H9 (cell line): ENCODE measurements at regions not wholly inside any gene's neighbourhood (a gene's known extent, or its start where the extent isn't known, plus 50 kb on each side); places are given as distances from the start of the nearest gene placed in this dataset.

ENCODE experiments used
- DNase-seq: peaks from one replicate; pipeline ENCODE4 v3.0.0-alpha.2; 2017
- H2AFZ ChIP-seq: one replicate; pipeline ENCODE4 v1.6.1; 2013; ENCODE audit warnings: mild to moderate bottlenecking, low read length, control low read depth, moderate library complexity
- H2AK5ac ChIP-seq: 2 replicates; pipeline ENCODE4 v1.6.1; 2013; ENCODE audit warnings: low read length, control low read depth, mixed read lengths; ENCODE audit not compliant: insufficient read length
- H2BK120ac ChIP-seq: one replicate; pipeline ENCODE4 v1.6.1; 2013; ENCODE audit warnings: low read depth, mild to moderate bottlenecking, low read length, control low read depth, inconsistent platforms; ENCODE audit not compliant: poor library complexity, severe bottlenecking
- H2BK12ac ChIP-seq: 2 replicates; pipeline ENCODE4 v1.6.1; 2013; ENCODE audit warnings: low read length, control low read depth, mixed read lengths, low read depth; ENCODE audit not compliant: insufficient read length
- H2BK15ac ChIP-seq: 2 replicates; pipeline ENCODE4 v1.6.1; 2013; ENCODE audit warnings: low read depth, low read length, control low read depth
- H2BK20ac ChIP-seq: one replicate; pipeline ENCODE4 v1.6.1; 2013; ENCODE audit warnings: low read depth, mild to moderate bottlenecking, low read length, control low read depth, inconsistent platforms; ENCODE audit not compliant: poor library complexity, severe bottlenecking
- H2BK5ac ChIP-seq: 2 replicates; pipeline ENCODE4 v1.6.1; 2013; ENCODE audit warnings: low read length, control low read depth, mixed read lengths; ENCODE audit not compliant: insufficient read length
- H3K14ac ChIP-seq: 2 replicates; pipeline ENCODE4 v1.6.1; 2013; ENCODE audit warnings: low read length, control low read depth; ENCODE audit not compliant: insufficient read depth
- H3K18ac ChIP-seq: 2 replicates; pipeline ENCODE4 v1.6.1; 2013; ENCODE audit warnings: low read depth, mild to moderate bottlenecking, mixed read lengths, low read length, control low read depth; ENCODE audit not compliant: insufficient read length
- H3K23ac ChIP-seq: 2 replicates; pipeline ENCODE4 v1.6.1; 2013; ENCODE audit warnings: low read length, control low read depth, mixed read lengths, low read depth; ENCODE audit not compliant: insufficient read length
- H3K23me2 ChIP-seq: 2 replicates; pipeline ENCODE4 v1.6.1; 2013; ENCODE audit warnings: low read depth, mild to moderate bottlenecking, mixed read lengths, low read length, control low read depth; ENCODE audit not compliant: insufficient read length, poor library complexity, severe bottlenecking
- H3K27ac ChIP-seq: 2 replicates; pipeline ENCODE4 v1.5.1; 2013; ENCODE audit warnings: low read length, control low read depth, mixed read lengths, low read depth; ENCODE audit not compliant: insufficient read length
- H3K27me3 ChIP-seq: 2 replicates; pipeline ENCODE4 v1.6.1; 2013; ENCODE audit warnings: low read length, control low read depth, inconsistent platforms; ENCODE audit not compliant: insufficient read depth
- H3K4ac ChIP-seq: 2 replicates; pipeline ENCODE4 v1.6.1; 2013; ENCODE audit warnings: low read depth, mild to moderate bottlenecking, control low read depth, inconsistent platforms, low read length, moderate library complexity
- H3K4me1 ChIP-seq: 2 replicates; pipeline ENCODE4 v1.6.1; 2013; ENCODE audit warnings: low read length, control low read depth, inconsistent platforms; ENCODE audit not compliant: insufficient read depth
- H3K4me2 ChIP-seq: 2 replicates; pipeline ENCODE4 v1.6.1; 2013; ENCODE audit warnings: low read length, control low read depth, mixed read lengths; ENCODE audit not compliant: insufficient read length, insufficient read depth
- H3K56ac ChIP-seq: 2 replicates; pipeline ENCODE4 v1.6.1; 2013; ENCODE audit warnings: low read depth, mild to moderate bottlenecking, mixed read lengths, low read length, control low read depth; ENCODE audit not compliant: insufficient read length
- H3K79me1 ChIP-seq: 2 replicates; pipeline ENCODE4 v1.6.1; 2013; ENCODE audit warnings: low read depth, mild to moderate bottlenecking, moderate library complexity, low read length, control low read depth, inconsistent platforms; ENCODE audit not compliant: insufficient read depth, poor library complexity, severe bottlenecking
- H3K79me2 ChIP-seq: 2 replicates; pipeline ENCODE4 v1.6.1; 2013; ENCODE audit warnings: low read length, control low read depth, inconsistent platforms; ENCODE audit not compliant: insufficient read depth
- H3K9ac ChIP-seq: 2 replicates; pipeline ENCODE4 v1.6.1; 2013; ENCODE audit warnings: low read length, control low read depth, mixed read lengths; ENCODE audit not compliant: insufficient read length; ENCODE audit errors: extremely low read depth
- H3K9me3 ChIP-seq: one replicate; pipeline ENCODE4 v1.6.1; 2013; ENCODE audit warnings: low read depth, low read length, inconsistent platforms; ENCODE audit not compliant: control insufficient read depth
- H3T11ph ChIP-seq: one replicate; pipeline ENCODE4 v1.6.1; 2013; ENCODE audit warnings: mild to moderate bottlenecking, low read length, control low read depth, inconsistent platforms
- H4K20me1 ChIP-seq: one replicate; pipeline ENCODE4 v1.6.1; 2013; ENCODE audit not compliant: control insufficient read depth, insufficient read length, insufficient read depth
- H4K5ac ChIP-seq: 2 replicates; pipeline ENCODE4 v1.6.1; 2013; ENCODE audit warnings: low read depth, mild to moderate bottlenecking, mixed read lengths, low read length, control low read depth; ENCODE audit not compliant: insufficient read length
- H4K8ac ChIP-seq: replicated peaks from 2 replicates; pipeline ENCODE4 v1.6.1; 2013; ENCODE audit warnings: low read length, control low read depth, mixed read lengths, low read depth; ENCODE audit not compliant: insufficient read length
- H4K91ac ChIP-seq: 2 replicates; pipeline ENCODE4 v1.6.1; 2013; ENCODE audit warnings: low read depth, mild to moderate bottlenecking, moderate library complexity, mixed read lengths, low read length, control low read depth; ENCODE audit not compliant: insufficient read length
- H3K27ac Mint-ChIP-seq, 3 experiments: 2 replicates in 2 of 3; 3 replicates in 1 of 3; pipeline ENCODE4 v1.8.0; 2020 to 2021; ENCODE audit warnings: mixed read lengths in 3 of 3, mild to moderate bottlenecking in 1 of 3, moderate library complexity in 1 of 3
- H3K27me3 Mint-ChIP-seq: 2 replicates; pipeline ENCODE4 v1.8.0; 2021; ENCODE audit warnings: low read depth, mild to moderate bottlenecking, moderate library complexity, mixed read lengths
- H3K36me3 Mint-ChIP-seq, 3 experiments: 2 replicates in 2 of 3; 3 replicates in 1 of 3; pipeline ENCODE4 v1.8.0; 2020 to 2021; ENCODE audit warnings: low read depth in 3 of 3, mixed read lengths in 3 of 3; ENCODE audit not compliant: insufficient read depth in 1 of 3
- H3K4me1 Mint-ChIP-seq, 2 experiments: 2 replicates each; pipeline ENCODE4 v1.8.0; 2020; ENCODE audit warnings: mixed read lengths in 2 of 2
- H3K4me3 Mint-ChIP-seq, 2 experiments: 2 replicates in 1 of 2; 3 replicates in 1 of 2; pipeline ENCODE4 v1.8.0; 2020 to 2021; ENCODE audit warnings: mild to moderate bottlenecking in 2 of 2, mixed read lengths in 2 of 2, moderate library complexity in 1 of 2
- H3K9me3 Mint-ChIP-seq, 2 experiments: 2 replicates in 1 of 2; 3 replicates in 1 of 2; pipeline ENCODE4 v1.8.0; 2020; ENCODE audit warnings: mild to moderate bottlenecking in 2 of 2, mixed read lengths in 2 of 2, moderate library complexity in 1 of 2
- CTCF ChIP-seq: fragments of 200-600 bp; sonication (generic); conservative IDR thresholded peaks from 3 replicates; pipeline ENCODE4 v1.8.0; 2021; ENCODE audit warnings: antibody characterized with exemption, mild to moderate bottlenecking
- WGBS: extraction: QIAGEN DNeasy Blood & Tissue Kit; methylation state at CpG from one replicate; pipeline ENCODE4 v1.1.7; 2013; ENCODE audit warnings: missing lambda C conversion rate, low lambda C conversion rate, mixed read lengths; ENCODE audit not compliant: insufficient read length; ENCODE audit errors: extremely low coverage; 5-methylcytosine and 5-hydroxymethylcytosine counted together

GRCh38 chr2:183773775-183774174 lies 649.5 kb downstream of the NUP35 start:
- no peak overlapping the region for H3K4ac ChIP-seq
- no peaks in the 10 kb centered on the region for H3K79me2 ChIP-seq
- no peak overlapping the region for H3K9ac ChIP-seq
- H3K27me3 ChIP-seq = no peaks in the 10 kb centered on the region
- no peak overlapping the region for H3K14ac ChIP-seq
- H3K18ac ChIP-seq = no peak overlapping the region
- H2AFZ ChIP-seq = no peak overlapping the region
- no peaks in the 10 kb centered on the region for H3K23me2 ChIP-seq
- no peak for DNase-seq
- peaks cover 0 to 5% of the 10 kb centered on the region in 2 experiments; a peak in 3 of 5 replicates for H3K9me3 Mint-ChIP-seq
- H2AK5ac ChIP-seq = no peak overlapping the region
- H3K4me2 ChIP-seq = no peak overlapping the region
- H3K27me3 Mint-ChIP-seq = no peaks in the 10 kb centered on the region
- no peak overlapping the region for H3K56ac ChIP-seq
- H3K23ac ChIP-seq = no peak overlapping the region
- H3K27ac Mint-ChIP-seq = no peak overlapping the region
- no peak overlapping the region for H2BK20ac ChIP-seq
- H3K4me1 ChIP-seq = no peaks in the 10 kb centered on the region
- H2BK120ac ChIP-seq = no peak overlapping the region
- H4K91ac ChIP-seq = no peak overlapping the region
- no peak overlapping the region for H4K8ac ChIP-seq
- no peak overlapping the region for H4K5ac ChIP-seq
- no peak overlapping the region for H2BK5ac ChIP-seq
- H3K36me3 Mint-ChIP-seq = peaks cover 0 to 4% (median 0%) of the 10 kb centered on the region in 3 experiments; a peak in 1 of 7 replicates
- no peak overlapping the region for H2BK12ac ChIP-seq
- no peaks in the 10 kb centered on the region for H3K9me3 ChIP-seq
- no peaks in the 10 kb centered on the region for H4K20me1 ChIP-seq
- no peaks in the 10 kb centered on the region for H3K79me1 ChIP-seq
- TF ChIP-seq CTCF = no peak
- H3T11ph ChIP-seq = no peak overlapping the region
- no peak overlapping the region for H3K4me3 Mint-ChIP-seq
- no peak overlapping the region for H3K27ac ChIP-seq
- H2BK15ac ChIP-seq = no peak overlapping the region
- no peaks in the 10 kb centered on the region for H3K4me1 Mint-ChIP-seq
- no CpG with 5 or more reads among the region's 3 CpGs for WGBS
